WTC11 (cell line): ENCODE measurements at regions not wholly inside any gene's neighbourhood (a gene's known extent, or its start where the extent isn't known, plus 50 kb on each side); places are given as distances from the start of the nearest gene placed in this dataset.

Source experiments
- CTCF ChIP-seq: fragments of 200-600 bp; IDR thresholded peaks from 2 replicates; pipeline ENCODE4 v1.8.0; 2022; ENCODE audit warnings: antibody characterized with exemption
- GABPB1 ChIP-seq: sonication (generic); formaldehyde crosslinking; IDR thresholded peaks from 2 replicates; pipeline ENCODE4 v1.8.1; 2023; ENCODE audit warnings: mild to moderate bottlenecking, missing genetic modification reagents
- NFE2L1 ChIP-seq: sonication (generic); formaldehyde crosslinking; IDR thresholded peaks from 2 replicates; pipeline ENCODE4 v1.8.1; 2023; ENCODE audit warnings: missing genetic modification reagents
- NR2C2 ChIP-seq: sonication (generic); formaldehyde crosslinking; IDR thresholded peaks from 2 replicates; pipeline ENCODE4 v1.8.0; 2022; ENCODE audit warnings: mild to moderate bottlenecking, missing genetic modification reagents
- RELA ChIP-seq: sonication (generic); formaldehyde crosslinking; IDR thresholded peaks from 2 replicates; pipeline ENCODE4 v1.8.1; 2022; ENCODE audit warnings: missing genetic modification reagents, mild to moderate bottlenecking, borderline replicate concordance
- SMAD3 ChIP-seq: sonication (generic); formaldehyde crosslinking; IDR thresholded peaks from 2 replicates; pipeline ENCODE4 v1.8.0; 2022; ENCODE audit warnings: missing genetic modification reagents, mild to moderate bottlenecking, borderline replicate concordance
- ZBTB43 ChIP-seq: sonication (generic); formaldehyde crosslinking; IDR thresholded peaks from 2 replicates; pipeline ENCODE4 v1.8.1; 2023; ENCODE audit warnings: mild to moderate bottlenecking, missing genetic modification reagents
- ZNF232 ChIP-seq: sonication (generic); formaldehyde crosslinking; IDR thresholded peaks from 2 replicates; pipeline ENCODE4 v1.8.0; 2022; ENCODE audit warnings: mild to moderate bottlenecking, missing genetic modification reagents
- TF ChIP-seq, protein P1 (sequence below): fragments of 250-450 bp; sonication (Bioruptor Pico); IDR thresholded peaks from 2 replicates; pipeline ENCODE4 v1.9.0; 2021; ENCODE audit warnings: mild to moderate bottlenecking

DNA sequence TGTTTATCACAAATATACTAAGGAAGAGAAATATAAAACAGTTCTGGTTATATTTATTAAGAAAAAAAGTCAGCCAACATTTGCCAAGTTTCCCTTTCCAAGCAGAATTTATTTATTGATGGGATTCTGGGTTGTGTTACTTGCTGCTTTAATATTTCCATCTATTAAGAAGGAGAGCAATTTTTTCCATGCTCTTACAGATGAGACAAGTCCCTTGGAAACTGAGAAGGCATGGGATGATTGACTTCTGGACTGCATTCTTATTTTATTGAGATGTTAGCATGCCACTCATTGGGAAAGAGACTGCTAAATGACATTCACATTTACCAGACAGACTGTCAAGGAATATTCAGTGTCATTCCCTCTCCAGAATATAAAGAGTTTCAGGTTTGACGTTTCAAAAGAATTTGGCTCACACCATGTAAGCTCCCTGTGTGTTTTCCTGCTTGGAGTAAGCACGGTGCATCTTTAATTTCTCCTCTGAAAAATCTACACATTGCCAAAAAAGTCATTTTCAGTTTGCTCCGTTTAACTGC is 1565.2 kb upstream of the GOT2 start:
- TF ChIP-seq NFE2L1 (CRISPR knock-in tag) (no peak), NR2C2 (CRISPR knock-in tag) (no peak), CTCF (no peak), GABPB1 (CRISPR knock-in tag) (no peak), ZNF232 (no peak), RELA (CRISPR knock-in tag) (no peak), SMAD3 (no peak), ZBTB43 (CRISPR knock-in tag) (no peak)
- TF ChIP-seq, protein P1, sequence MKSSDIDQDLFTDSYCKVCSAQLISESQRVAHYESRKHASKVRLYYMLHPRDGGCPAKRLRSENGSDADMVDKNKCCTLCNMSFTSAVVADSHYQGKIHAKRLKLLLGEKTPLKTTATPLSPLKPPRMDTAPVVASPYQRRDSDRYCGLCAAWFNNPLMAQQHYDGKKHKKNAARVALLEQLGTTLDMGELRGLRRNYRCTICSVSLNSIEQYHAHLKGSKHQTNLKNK (CRISPR knock-in tag), result no peak
